IMR-90 (cell line): ENCODE measurements at regions not wholly inside any gene's neighbourhood (a gene's known extent, or its start where the extent isn't known, plus 50 kb on each side); places are given as distances from the start of the nearest gene placed in this dataset.

Source experiments
- ATAC-seq: fragments of 200-7000 bp; cut with Tn5 transposase; 2 replicates; pipeline ENCODE4 v1.9.1; 2020; ENCODE audit warnings: low read depth, mild to moderate bottlenecking, moderate library complexity
- BruUV-seq: library from RNA; stranded (reverse); fragments of 400-500 nt; replicated peaks from 2 replicates; lab custom pipeline; 2021; lab: Mats Ljungman, UMichigan
- CTCF ChIA-PET: fragments of 300-600 bp; formaldehyde crosslinking; extraction: SDS; loops from one replicate; lab custom pipeline; 2021; ENCODE audit warnings: antibody characterized with exemption; lab: Yijun Ruan, JAX
- POLR2A ChIA-PET: fragments of 300-600 bp; sonication (Branson Sonifier 250); formaldehyde crosslinking; loops from one replicate; lab custom pipeline; 2022; ENCODE audit warnings: antibody characterized with exemption; ENCODE audit not compliant: unreplicated experiment; lab: Charles Lee
- DNase-seq: peaks from one replicate; pipeline ENCODE4 v3.0.0; 2013
- H2AFZ ChIP-seq: replicated peaks from 2 replicates; pipeline ENCODE3; 2013; ENCODE audit warnings: low read length, mild to moderate bottlenecking; ENCODE audit not compliant: poor library complexity
- H2AK5ac ChIP-seq: 2 replicates; pipeline ENCODE4 v1.6.1; 2013; ENCODE audit warnings: low read depth, low read length, inconsistent platforms
- H2AK9ac ChIP-seq: replicated peaks from 2 replicates; pipeline ENCODE3; 2013; ENCODE audit warnings: mild to moderate bottlenecking, low read depth, low read length, moderate library complexity; ENCODE audit not compliant: poor library complexity
- H2BK120ac ChIP-seq: 2 replicates; pipeline ENCODE4 v1.6.1; 2013; ENCODE audit warnings: low read depth, low read length, inconsistent platforms
- H2BK15ac ChIP-seq: 3 replicates; pipeline ENCODE4 v1.6.1; 2013; ENCODE audit warnings: low read depth, low read length, inconsistent platforms
- H2BK20ac ChIP-seq: 2 replicates; pipeline ENCODE4 v1.6.1; 2013; ENCODE audit warnings: low read depth, mild to moderate bottlenecking, inconsistent platforms, low read length, moderate library complexity
- H2BK5ac ChIP-seq: 2 replicates; pipeline ENCODE4 v1.6.1; 2013; ENCODE audit warnings: mild to moderate bottlenecking, low read depth, low read length, inconsistent platforms; ENCODE audit not compliant: poor library complexity, severe bottlenecking
- H3K14ac ChIP-seq: replicated peaks from 2 replicates; pipeline ENCODE4 v1.6.1; 2013; ENCODE audit warnings: low read depth, low read length, inconsistent platforms
- H3K18ac ChIP-seq: 2 replicates; pipeline ENCODE4 v1.6.1; 2013; ENCODE audit warnings: low read depth, low read length, control low read depth
- H3K23ac ChIP-seq: 2 replicates; pipeline ENCODE4 v1.6.1; 2013; ENCODE audit warnings: low read depth, low read length, inconsistent platforms
- H3K27ac ChIP-seq: 2 replicates; pipeline ENCODE4 v1.5.1; 2013; ENCODE audit warnings: mild to moderate bottlenecking, control low read depth, low read length; ENCODE audit not compliant: insufficient read depth
- H3K27me3 ChIP-seq: 2 replicates; pipeline ENCODE4 v1.6.1; 2013; ENCODE audit warnings: low read length; ENCODE audit not compliant: control insufficient read depth, insufficient read depth
- H3K36me3 ChIP-seq: 2 replicates; pipeline ENCODE4 v1.6.1; 2013; ENCODE audit warnings: low read length, mixed read lengths; ENCODE audit not compliant: control insufficient read depth, insufficient read depth
- H3K4ac ChIP-seq: 2 replicates; pipeline ENCODE4 v1.6.1; 2013; ENCODE audit warnings: low read depth, low read length, inconsistent platforms
- H3K4me1 ChIP-seq: 2 replicates; pipeline ENCODE4 v1.6.1; 2013; ENCODE audit warnings: low read length, mixed read lengths; ENCODE audit not compliant: control insufficient read depth, insufficient read depth
- H3K4me2 ChIP-seq: 2 replicates; pipeline ENCODE4 v1.6.1; 2013; ENCODE audit warnings: low read depth, mild to moderate bottlenecking, control low read depth, low read length, moderate library complexity
- H3K4me3 ChIP-seq: 2 replicates; pipeline ENCODE4 v1.5.1; 2013; ENCODE audit warnings: low read depth, mild to moderate bottlenecking, control low read depth, low read length, moderate library complexity; ENCODE audit not compliant: insufficient read depth
- H3K56ac ChIP-seq: 2 replicates; pipeline ENCODE4 v1.6.1; 2013; ENCODE audit warnings: low read length, inconsistent platforms; ENCODE audit not compliant: insufficient read depth; ENCODE audit errors: extremely low read depth
- H3K79me1 ChIP-seq, 2 experiments: 2 replicates each; pipeline ENCODE4 v1.6.1; 2013; ENCODE audit warnings: low read length in 2 of 2, inconsistent platforms in 1 of 2, low read depth in 1 of 2
- H3K9ac ChIP-seq: 2 replicates; pipeline ENCODE4 v1.6.1; 2013; ENCODE audit warnings: low read depth, low read length, control low read depth
- H3K9me1 ChIP-seq: 2 replicates; pipeline ENCODE4 v1.6.1; 2013; ENCODE audit warnings: low read length, inconsistent platforms; ENCODE audit not compliant: insufficient read depth
- H3K9me3 ChIP-seq: 2 replicates; pipeline ENCODE4 v1.6.1; 2013; ENCODE audit warnings: low read length; ENCODE audit not compliant: control insufficient read depth, insufficient read depth
- H4K20me1 ChIP-seq: 2 replicates; pipeline ENCODE4 v1.6.1; 2013; ENCODE audit warnings: low read length, inconsistent platforms; ENCODE audit not compliant: insufficient read depth
- H4K5ac ChIP-seq: 2 replicates; pipeline ENCODE4 v1.6.1; 2013; ENCODE audit warnings: mild to moderate bottlenecking, low read depth, low read length, control low read depth
- H4K8ac ChIP-seq, 2 experiments: 2 replicates each; pipeline ENCODE4 v1.6.1; 2013; ENCODE audit warnings: low read depth in 2 of 2, low read length in 2 of 2, control low read depth in 1 of 2, inconsistent platforms in 1 of 2
- H4K91ac ChIP-seq: 2 replicates; pipeline ENCODE4 v1.6.1; 2013; ENCODE audit warnings: low read depth, low read length, inconsistent platforms; ENCODE audit not compliant: insufficient read depth
- BHLHE40 ChIP-seq: fragments of 150-350 bp; IDR thresholded peaks from 2 replicates; pipeline ENCODE4 v1.6.1; 2016; ENCODE audit warnings: mild to moderate bottlenecking, low read depth, low read length
- CEBPB ChIP-seq: IDR thresholded peaks from 2 replicates; pipeline ENCODE4 v1.6.1; 2012; ENCODE audit warnings: low read depth, low read length, improper control_type of control experiment
- CTCF ChIP-seq: conservative IDR thresholded peaks from 2 replicates; pipeline ENCODE4 v1.5.1; 2012; ENCODE audit warnings: mild to moderate bottlenecking, low read depth, low read length, improper control_type of control experiment
- MAFK ChIP-seq: IDR thresholded peaks from 2 replicates; pipeline ENCODE4 v1.6.1; 2012; ENCODE audit warnings: low read depth, low read length, improper control_type of control experiment
- MAZ ChIP-seq: IDR thresholded peaks from 2 replicates; pipeline ENCODE4 v1.6.1; 2012; ENCODE audit warnings: low read depth, mild to moderate bottlenecking, low read length, improper control_type of control experiment, moderate library complexity, borderline replicate concordance
- MXI1 ChIP-seq: IDR thresholded peaks from 2 replicates; pipeline ENCODE4 v1.6.1; 2012; ENCODE audit warnings: low read depth, mild to moderate bottlenecking, low read length, moderate library complexity, borderline replicate concordance
- RCOR1 ChIP-seq: IDR thresholded peaks from 2 replicates; pipeline ENCODE4 v1.6.1; 2012; ENCODE audit warnings: mild to moderate bottlenecking, low read length, improper control_type of control experiment; ENCODE audit not compliant: insufficient replicate concordance
- RFX5 ChIP-seq: IDR thresholded peaks from 2 replicates; pipeline ENCODE4 v1.8.0; 2012; ENCODE audit warnings: low read depth, mild to moderate bottlenecking, low read length, moderate library complexity
- USF2 ChIP-seq: fragments of 150-350 bp; IDR thresholded peaks from 2 replicates; pipeline ENCODE4 v1.6.1; 2017; ENCODE audit warnings: mild to moderate bottlenecking, antibody characterized with exemption, low read length, low read depth
- WGBS, 2 experiments: methylation state at CpG; one replicate each; pipeline versions ENCODE4 v1.1.5 to v1.1.7; 2013; ENCODE audit warnings: missing lambda C conversion rate in 2 of 2; ENCODE audit not compliant: insufficient read length in 1 of 2; ENCODE audit errors: extremely low coverage in 2 of 2; 5-methylcytosine and 5-hydroxymethylcytosine counted together
- dilution Hi-C: fragments of 300-500 bp; cut with HindIII; formaldehyde crosslinking; loops from one replicate; pipeline ENCODE4 v1.14.3; 2018; ENCODE audit warnings: low sequenced_read_pairs; ENCODE audit not compliant: unreplicated experiment
- in situ Hi-C: fragments of 300-500 bp; cut with MboI; formaldehyde crosslinking; loops from 3 replicates; pipeline ENCODE4 v1.14.3; 2019; ENCODE audit warnings: low sequenced_read_pairs, inconsistent platforms, mixed read lengths
- intact Hi-C: fragments of 100-400 bp; cut with micrococcal nuclease; formaldehyde crosslinking; loops from 2 replicates; pipeline ENCODE4 v1.10.0; 2022

GRCh38 chr5:174252121-174252520, 206.6 kb downstream of the NSG2 start:
- POLR2A ChIA-PET: no interaction called here
- H3K9me3 ChIP-seq: peaks cover 3% of the 10 kb centered on the region; the same call in 1 of the 2 replicates
- H3K79me1 ChIP-seq: no peaks in the 10 kb centered on the region
- no peak overlapping the region for H2AFZ ChIP-seq
- H3K9me1 ChIP-seq: no peaks in the 10 kb centered on the region
- no peak overlapping the region for H3K56ac ChIP-seq
- no peak overlapping the region for H2BK20ac ChIP-seq
- H2AK9ac ChIP-seq: no peak overlapping the region
- H3K4me1 ChIP-seq: no peaks in the 10 kb centered on the region
- no peaks in the 10 kb centered on the region for H4K20me1 ChIP-seq
- H3K27ac ChIP-seq: no peak overlapping the region
- H2BK15ac ChIP-seq: no peak overlapping the region
- no peaks in the 10 kb centered on the region for H3K36me3 ChIP-seq
- H4K91ac ChIP-seq: no peak overlapping the region
- no peak overlapping the region for H4K5ac ChIP-seq
- H3K14ac ChIP-seq: no peak overlapping the region
- H3K4me2 ChIP-seq: no peak overlapping the region
- H3K9ac ChIP-seq: no peak overlapping the region
- no peak overlapping the region for H3K4me3 ChIP-seq
- ATAC-seq: no peak
- no peak overlapping the region for H2BK120ac ChIP-seq
- DNase-seq: no peak
- CTCF ChIA-PET: no interaction called here
- in situ Hi-C loops (no loop called here), intact Hi-C loops (no loop called here), dilution Hi-C loops (no loop called here)
- H4K8ac ChIP-seq: no peak overlapping the region
- no CpG with 5 or more reads among the region's 1 CpG for WGBS, 2 experiments
- H3K4ac ChIP-seq: no peak overlapping the region
- H2AK5ac ChIP-seq: no peak overlapping the region
- no peak overlapping the region for H3K23ac ChIP-seq
- no peak for TF ChIP-seq MXI1
- no peak for TF ChIP-seq MAFK
- no peak for TF ChIP-seq RCOR1
- TF ChIP-seq USF2: no peak
- TF ChIP-seq MAZ: no peak
- no peak for TF ChIP-seq RFX5
- TF ChIP-seq CEBPB: no peak
- TF ChIP-seq CTCF: no peak
- TF ChIP-seq BHLHE40: no peak
- no peak overlapping the region for H3K18ac ChIP-seq
- H3K27me3 ChIP-seq: no peaks in the 10 kb centered on the region
- no TSS peak for BruUV-seq
- H2BK5ac ChIP-seq: no peak overlapping the region
